ENCODE measurements at regions not wholly inside any gene's neighbourhood (a gene's known extent, or its start where the extent isn't known, plus 50 kb on each side); places are given as distances from the start of the nearest gene placed in this dataset.

- H3K27ac ChIP-seq (ENCODE audit: insufficient read depth, low read length, poor library complexity, severe bottlenecking) = no peak overlapping the region
- Mint-ChIP-seq H3K4me1 (no peaks in the 10 kb centered on the region), H3K27ac (no peak overlapping the region), H3K27me3 (peaks cover 4% of the 10 kb centered on the region), H3K36me3 (no peaks in the 10 kb centered on the region), H3K4me3 (no peak overlapping the region), H3K9me3 (peaks cover 0 to 4% (median 0%) of the 10 kb centered on the region in 7 donors)
- no peaks in the 10 kb centered on the region for H3K9me3 ChIP-seq (ENCODE audit: control insufficient read depth in 2 of 2, low read length in 2 of 2)
- DNase-seq (no peak), ATAC-seq (ENCODE audit: low read depth in 2 of 2) (no peak)
- no peaks in the 10 kb centered on the region for H3K4me1 ChIP-seq (ENCODE audit: control insufficient read depth, insufficient read depth, low read length, poor library complexity, severe bottlenecking)
- H3K27me3 ChIP-seq (ENCODE audit: control insufficient read depth, insufficient read depth, low read length) = no peaks in the 10 kb centered on the region
- H3K36me3 ChIP-seq (ENCODE audit: control insufficient read depth, insufficient read depth, low read length) = no peaks in the 10 kb centered on the region
- no peak overlapping the region for H3K4me3 ChIP-seq (ENCODE audit: low read depth, low read length)
Measured at GRCh38 chr2:175465101-175465500, 283.6 kb upstream of the ATP5MC3 start.

GRCh38 chr2:175464311-175464670 lies 282.8 kb upstream of the ATP5MC3 start:
- H3K27me3 Mint-ChIP-seq = peaks cover 4% of the 10 kb centered on the region
- H3K4me3 Mint-ChIP-seq = no peak overlapping the region
- Histone ChIP-seq H3K27ac (ENCODE audit: insufficient read depth, low read length, poor library complexity, severe bottlenecking) (no peak overlapping the region), H3K4me3 (ENCODE audit: low read depth, low read length) (no peak overlapping the region), H3K9me3 (ENCODE audit: control insufficient read depth in 2 of 2, low read length in 2 of 2) (no peaks in the 10 kb centered on the region), H3K27me3 (ENCODE audit: control insufficient read depth, insufficient read depth, low read length) (no peaks in the 10 kb centered on the region), H3K36me3 (ENCODE audit: control insufficient read depth, insufficient read depth, low read length) (no peaks in the 10 kb centered on the region), H3K4me1 (ENCODE audit: control insufficient read depth, insufficient read depth, low read length, poor library complexity, severe bottlenecking) (no peaks in the 10 kb centered on the region)
- H3K4me1 Mint-ChIP-seq = no peaks in the 10 kb centered on the region
- DNase-seq (no peak), ATAC-seq (ENCODE audit: low read depth in 2 of 2) (no peak)
- no peaks in the 10 kb centered on the region for H3K36me3 Mint-ChIP-seq
- peaks cover 0 to 4% (median 0%) of the 10 kb centered on the region in 7 donors for H3K9me3 Mint-ChIP-seq
- H3K27ac Mint-ChIP-seq = no peak overlapping the region

- H3K27ac ChIP-seq (ENCODE audit: insufficient read depth, low read length, poor library complexity, severe bottlenecking) = no peak overlapping the region
- no peaks in the 10 kb centered on the region for H3K4me1 ChIP-seq (ENCODE audit: control insufficient read depth, insufficient read depth, low read length, poor library complexity, severe bottlenecking)
- Mint-ChIP-seq H3K9me3 (peaks cover 0 to 4% (median 0%) of the 10 kb centered on the region in 7 donors), H3K27ac (no peak overlapping the region), H3K4me1 (no peaks in the 10 kb centered on the region), H3K4me3 (no peak overlapping the region), H3K36me3 (no peaks in the 10 kb centered on the region), H3K27me3 (peaks cover 4% of the 10 kb centered on the region)
- no peaks in the 10 kb centered on the region for H3K27me3 ChIP-seq (ENCODE audit: control insufficient read depth, insufficient read depth, low read length)
- H3K36me3 ChIP-seq (ENCODE audit: control insufficient read depth, insufficient read depth, low read length) = no peaks in the 10 kb centered on the region
- H3K4me3 ChIP-seq (ENCODE audit: low read depth, low read length) = no peak overlapping the region
- H3K9me3 ChIP-seq (ENCODE audit: control insufficient read depth in 2 of 2, low read length in 2 of 2) = no peaks in the 10 kb centered on the region
- ATAC-seq (ENCODE audit: low read depth in 2 of 2) (no peak), DNase-seq (no peak)
Measured at GRCh38 chr2:175463589-175464310, 282.2 kb upstream of the ATP5MC3 start.

GRCh38 chr2:175463169-175463568 lies 281.7 kb upstream of the ATP5MC3 start:
- Mint-ChIP-seq H3K4me1 (no peaks in the 10 kb centered on the region), H3K9me3 (peaks cover 0 to 4% (median 0%) of the 10 kb centered on the region in 7 donors), H3K27me3 (peaks cover 4% of the 10 kb centered on the region), H3K36me3 (no peaks in the 10 kb centered on the region), H3K27ac (no peak overlapping the region), H3K4me3 (no peak overlapping the region)
- Histone ChIP-seq H3K27me3 (ENCODE audit: control insufficient read depth, insufficient read depth, low read length) (no peaks in the 10 kb centered on the region), H3K4me3 (ENCODE audit: low read depth, low read length) (no peak overlapping the region), H3K36me3 (ENCODE audit: control insufficient read depth, insufficient read depth, low read length) (no peaks in the 10 kb centered on the region), H3K9me3 (ENCODE audit: control insufficient read depth in 2 of 2, low read length in 2 of 2) (no peaks in the 10 kb centered on the region), H3K4me1 (ENCODE audit: control insufficient read depth, insufficient read depth, low read length, poor library complexity, severe bottlenecking) (no peaks in the 10 kb centered on the region), H3K27ac (ENCODE audit: insufficient read depth, low read length, poor library complexity, severe bottlenecking) (no peak overlapping the region)
- ATAC-seq (ENCODE audit: low read depth in 2 of 2) (no peak), DNase-seq (no peak)

- H3K36me3 Mint-ChIP-seq = no peaks in the 10 kb centered on the region
- Histone ChIP-seq H3K36me3 (ENCODE audit: control insufficient read depth, insufficient read depth, low read length) (no peaks in the 10 kb centered on the region), H3K27me3 (ENCODE audit: control insufficient read depth, insufficient read depth, low read length) (no peaks in the 10 kb centered on the region), H3K4me3 (ENCODE audit: low read depth, low read length) (no peak overlapping the region), H3K9me3 (ENCODE audit: control insufficient read depth in 2 of 2, low read length in 2 of 2) (no peaks in the 10 kb centered on the region), H3K4me1 (ENCODE audit: control insufficient read depth, insufficient read depth, low read length, poor library complexity, severe bottlenecking) (no peaks in the 10 kb centered on the region), H3K27ac (ENCODE audit: insufficient read depth, low read length, poor library complexity, severe bottlenecking) (no peak overlapping the region)
- H3K9me3 Mint-ChIP-seq = peaks cover 0 to 4% (median 0%) of the 10 kb centered on the region in 7 donors
- H3K4me3 Mint-ChIP-seq = no peak overlapping the region
- H3K27ac Mint-ChIP-seq = no peak overlapping the region
- no peak for ATAC-seq (ENCODE audit: low read depth in 2 of 2)
- H3K27me3 Mint-ChIP-seq = peaks cover 4% of the 10 kb centered on the region
- no peaks in the 10 kb centered on the region for H3K4me1 Mint-ChIP-seq
- no peak for DNase-seq
Measured at GRCh38 chr2:175462246-175462645, 280.7 kb upstream of the ATP5MC3 start.

- Histone ChIP-seq H3K4me1 (ENCODE audit: control insufficient read depth, insufficient read depth, low read length, poor library complexity, severe bottlenecking) (no peaks in the 10 kb centered on the region), H3K36me3 (ENCODE audit: control insufficient read depth, insufficient read depth, low read length) (no peaks in the 10 kb centered on the region), H3K4me3 (ENCODE audit: low read depth, low read length) (no peak overlapping the region), H3K9me3 (ENCODE audit: control insufficient read depth in 2 of 2, low read length in 2 of 2) (no peaks in the 10 kb centered on the region), H3K27ac (ENCODE audit: insufficient read depth, low read length, poor library complexity, severe bottlenecking) (no peak overlapping the region), H3K27me3 (ENCODE audit: control insufficient read depth, insufficient read depth, low read length) (no peaks in the 10 kb centered on the region)
- Mint-ChIP-seq H3K4me3 (no peak overlapping the region), H3K36me3 (no peaks in the 10 kb centered on the region), H3K4me1 (no peaks in the 10 kb centered on the region), H3K27me3 (peaks cover 4% of the 10 kb centered on the region), H3K9me3 (peaks cover 0 to 4% (median 0%) of the 10 kb centered on the region in 7 donors), H3K27ac (no peak overlapping the region)
- ATAC-seq (ENCODE audit: low read depth in 2 of 2) = no peak
- no peak for DNase-seq
Measured at GRCh38 chr2:175461839-175462238, 280.3 kb upstream of the ATP5MC3 start.

- H3K27ac ChIP-seq (ENCODE audit: insufficient read depth, low read length, poor library complexity, severe bottlenecking) = no peak overlapping the region
- no peak overlapping the region for H3K27ac Mint-ChIP-seq
- ATAC-seq (ENCODE audit: low read depth in 2 of 2) (no peak), DNase-seq (no peak)
- no peaks in the 10 kb centered on the region for H3K4me1 ChIP-seq (ENCODE audit: control insufficient read depth, insufficient read depth, low read length, poor library complexity, severe bottlenecking)
- no peak overlapping the region for H3K4me3 Mint-ChIP-seq
- H3K36me3 ChIP-seq (ENCODE audit: control insufficient read depth, insufficient read depth, low read length) = no peaks in the 10 kb centered on the region
- H3K9me3 Mint-ChIP-seq = peaks cover 0 to 4% (median 0%) of the 10 kb centered on the region in 7 donors
- H3K36me3 Mint-ChIP-seq = no peaks in the 10 kb centered on the region
- no peaks in the 10 kb centered on the region for H3K4me1 Mint-ChIP-seq
- H3K27me3 Mint-ChIP-seq = no peaks in the 10 kb centered on the region
- H3K4me3 ChIP-seq (ENCODE audit: low read depth, low read length) = no peak overlapping the region
- no peaks in the 10 kb centered on the region for H3K27me3 ChIP-seq (ENCODE audit: control insufficient read depth, insufficient read depth, low read length)
- no peaks in the 10 kb centered on the region for H3K9me3 ChIP-seq (ENCODE audit: control insufficient read depth in 2 of 2, low read length in 2 of 2)
Measured at GRCh38 chr2:175457895-175458448, 276.5 kb upstream of the ATP5MC3 start.

GRCh38 chr2:175454953-175455389 lies 273.5 kb upstream of the ATP5MC3 start:
- H3K27ac Mint-ChIP-seq = no peak overlapping the region
- no peak overlapping the region for H3K4me3 ChIP-seq (ENCODE audit: low read depth, low read length)
- no peaks in the 10 kb centered on the region for H3K36me3 Mint-ChIP-seq
- DNase-seq (no peak), ATAC-seq (ENCODE audit: low read depth in 2 of 2) (no peak)
- H3K4me3 Mint-ChIP-seq = no peak overlapping the region
- no peaks in the 10 kb centered on the region for H3K4me1 ChIP-seq (ENCODE audit: control insufficient read depth, insufficient read depth, low read length, poor library complexity, severe bottlenecking)
- H3K27me3 Mint-ChIP-seq = no peaks in the 10 kb centered on the region
- peaks cover 0 to 4% (median 0%) of the 10 kb centered on the region in 7 donors for H3K9me3 Mint-ChIP-seq
- H3K9me3 ChIP-seq (ENCODE audit: control insufficient read depth in 2 of 2, low read length in 2 of 2) = no peaks in the 10 kb centered on the region
- H3K36me3 ChIP-seq (ENCODE audit: control insufficient read depth, insufficient read depth, low read length) = no peaks in the 10 kb centered on the region
- H3K27me3 ChIP-seq (ENCODE audit: control insufficient read depth, insufficient read depth, low read length) = no peaks in the 10 kb centered on the region
- H3K27ac ChIP-seq (ENCODE audit: insufficient read depth, low read length, poor library complexity, severe bottlenecking) = no peak overlapping the region
- H3K4me1 Mint-ChIP-seq = no peaks in the 10 kb centered on the region

All from CD4-positive, CD25-positive, alpha-beta regulatory T cell (primary cell).